AG20443 (cell line): ENCODE measurements at regions not wholly inside any gene's neighbourhood (a gene's known extent, or its start where the extent isn't known, plus 50 kb on each side); places are given as distances from the start of the nearest gene placed in this dataset.

ENCODE experiments used
- DNase-seq: peaks from one replicate; pipeline ENCODE4 v3.0.0; 2012; ENCODE audit warnings: low spot score, mixed read lengths

DNA sequence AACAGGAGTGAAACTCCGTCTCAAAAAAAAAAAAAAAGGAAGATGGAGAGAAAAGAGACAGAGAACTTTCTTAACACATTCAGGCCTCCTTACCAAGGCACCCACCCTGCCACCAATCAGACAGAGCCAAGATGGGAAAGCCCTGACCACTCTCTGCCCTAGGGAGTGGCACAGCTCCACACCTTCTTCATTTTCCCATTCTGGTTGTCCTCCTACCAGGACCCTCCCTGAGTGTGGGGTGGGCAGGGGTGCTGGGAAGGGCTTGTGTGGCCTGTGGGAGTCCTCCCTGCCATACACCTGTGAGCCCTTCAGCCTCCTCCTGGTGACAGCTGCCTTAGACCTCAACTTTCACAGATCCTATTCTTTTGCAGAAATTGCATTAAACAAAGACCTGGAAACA lies 513.6 kb downstream of the BCL11B start:
- DNase-seq: no peak

DNA sequence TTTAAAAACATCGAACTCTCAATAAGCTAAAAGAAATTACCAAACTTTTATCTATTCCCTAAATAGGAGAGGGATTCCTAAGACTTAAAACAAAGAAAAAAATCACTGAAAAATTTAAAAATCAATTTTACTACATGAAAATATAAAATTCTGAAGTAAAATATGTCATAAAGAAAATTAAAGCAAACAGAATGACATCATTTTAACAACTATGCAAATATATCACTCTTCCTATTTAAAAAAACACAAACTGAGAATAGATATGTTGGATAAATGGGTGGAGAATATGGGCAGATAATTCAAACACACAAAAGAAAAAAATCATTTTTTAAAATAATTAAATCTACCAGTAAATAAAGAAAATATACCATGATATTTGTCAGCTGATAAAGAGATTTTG lies 510.0 kb downstream of the BCL11B start:
- no peak for DNase-seq

DNA sequence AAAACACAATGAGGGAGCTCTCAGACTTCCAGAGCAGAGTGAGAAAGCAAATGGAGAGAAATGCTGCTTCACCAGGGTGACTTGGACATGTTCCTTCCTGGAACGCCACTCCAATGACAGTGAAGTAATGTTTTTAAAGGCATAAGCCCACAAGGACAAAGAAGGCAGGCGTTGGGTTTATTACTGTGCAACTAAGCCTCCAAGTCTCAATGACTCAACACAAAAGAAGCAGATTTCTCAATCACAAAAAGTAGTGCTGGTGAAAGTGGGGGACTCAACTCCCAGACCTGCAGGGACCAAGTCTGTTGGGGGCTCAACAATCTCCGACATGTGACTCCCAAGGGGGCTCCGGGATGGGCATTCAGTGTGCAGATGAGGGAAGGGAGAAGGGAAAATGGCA lies 505.2 kb downstream of the BCL11B start:
- no peak for DNase-seq

- DNase-seq: no peak
Observed at GRCh38 chr14:98769326-98769725, 502.7 kb downstream of the BCL11B start.

DNA sequence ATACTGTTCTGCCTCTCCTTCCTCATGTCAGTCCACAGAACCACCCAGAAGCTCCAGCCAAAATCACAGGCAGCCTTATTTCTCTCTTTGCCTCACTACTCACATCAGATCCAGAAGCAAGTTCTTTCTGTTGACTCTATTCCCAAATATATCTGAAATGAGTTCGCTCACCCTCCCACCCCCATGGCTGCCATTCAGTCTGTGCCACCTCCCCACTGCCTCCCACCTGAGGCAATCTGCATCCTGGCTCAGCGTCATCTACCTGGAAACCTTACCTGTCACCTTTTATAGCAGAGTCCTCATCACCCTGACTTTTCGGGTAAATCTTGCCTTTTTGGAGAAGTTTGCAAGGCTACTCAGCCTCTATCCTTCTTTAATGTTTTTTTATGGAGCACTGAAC lies 501.8 kb downstream of the BCL11B start:
- no peak for DNase-seq

DNA sequence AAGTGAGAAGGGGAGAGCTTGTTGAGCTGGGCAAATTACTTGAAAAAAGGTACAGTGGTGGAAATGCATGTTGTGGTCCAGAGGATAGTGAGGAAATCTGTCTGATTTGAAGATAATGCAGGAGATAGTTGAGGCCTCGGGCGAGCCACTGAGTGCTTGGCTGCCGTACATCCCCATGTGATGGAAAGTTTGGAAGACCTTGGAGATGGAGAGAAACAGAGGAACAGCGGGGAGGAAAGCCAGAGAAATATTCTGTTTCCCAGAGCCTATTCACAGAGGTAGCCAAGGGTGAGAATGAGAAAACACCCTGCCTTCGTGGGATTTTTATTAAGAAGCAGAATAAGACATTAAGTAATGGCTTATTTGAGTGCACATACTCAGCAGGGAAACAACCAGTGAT lies 498.2 kb downstream of the BCL11B start:
- DNase-seq: no peak

- DNase-seq: no peak
Observed at GRCh38 chr14:98775892-98776291, 496.1 kb downstream of the BCL11B start.

- DNase-seq: no peak
Observed at GRCh38 chr14:98782062-98782461, 489.9 kb downstream of the BCL11B start.

GRCh38 chr14:98785578-98785977 lies 486.4 kb downstream of the BCL11B start:
- no peak for DNase-seq

DNA sequence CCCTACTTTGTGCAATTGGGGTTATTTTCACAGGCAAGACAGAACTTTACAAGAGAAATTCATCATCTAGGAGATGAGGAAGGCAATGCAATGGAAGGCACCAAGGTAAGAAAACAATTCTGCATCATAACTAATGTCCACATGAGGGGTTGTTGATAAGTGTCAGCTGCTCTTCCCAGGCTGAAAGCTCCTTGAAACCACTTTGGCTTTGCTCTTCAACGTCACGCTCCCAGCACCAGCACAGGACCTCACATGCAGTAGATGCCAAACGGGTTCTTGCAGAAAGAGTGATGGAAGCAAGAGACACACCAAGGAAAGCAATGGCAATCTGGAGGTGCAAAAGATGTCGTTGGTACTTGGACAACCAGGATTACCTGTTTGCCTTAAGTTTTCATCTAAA lies 485.5 kb downstream of the BCL11B start:
- DNase-seq: no peak

DNA sequence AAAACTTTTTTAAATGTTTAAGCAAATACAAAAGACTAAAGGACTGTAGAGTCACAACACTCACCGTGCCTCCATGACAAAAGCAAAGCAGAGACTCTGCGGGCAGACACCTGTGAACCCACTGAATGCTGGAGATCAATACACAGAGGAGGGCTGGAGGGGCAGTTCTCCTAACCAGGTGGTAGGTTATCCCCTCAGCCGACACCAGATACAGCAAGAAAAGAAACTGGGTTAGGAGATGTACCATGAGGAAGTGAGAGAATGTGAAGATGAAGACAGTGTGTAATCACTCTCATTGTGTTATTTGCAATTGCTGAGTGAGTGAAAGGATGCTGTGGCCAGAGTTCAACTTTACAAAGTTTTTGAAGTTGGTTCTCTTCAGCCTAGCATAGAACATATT lies 480.3 kb downstream of the BCL11B start:
- no peak for DNase-seq

DNA sequence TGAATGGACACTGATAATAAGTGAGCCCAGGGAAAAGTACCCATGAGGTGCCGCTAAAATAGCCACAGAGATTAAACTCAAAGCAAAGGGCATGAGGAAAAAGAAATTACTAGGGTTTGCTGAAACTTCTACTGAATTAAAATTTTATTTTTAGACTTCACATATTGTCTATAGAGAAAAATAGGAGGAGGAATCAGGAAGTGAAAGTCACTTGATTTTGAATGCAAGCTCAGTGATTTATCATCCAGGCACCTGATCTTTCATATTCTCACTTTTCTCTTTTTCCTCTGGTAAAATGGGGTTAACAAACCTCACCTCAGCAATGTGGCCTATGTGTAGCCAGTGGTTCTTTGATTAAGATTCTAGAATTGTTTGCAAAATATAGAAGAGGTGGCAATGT lies 479.8 kb downstream of the BCL11B start:
- no peak for DNase-seq

GRCh38 chr14:98798099-98798498 lies 473.9 kb downstream of the BCL11B start:
- no peak for DNase-seq

DNA sequence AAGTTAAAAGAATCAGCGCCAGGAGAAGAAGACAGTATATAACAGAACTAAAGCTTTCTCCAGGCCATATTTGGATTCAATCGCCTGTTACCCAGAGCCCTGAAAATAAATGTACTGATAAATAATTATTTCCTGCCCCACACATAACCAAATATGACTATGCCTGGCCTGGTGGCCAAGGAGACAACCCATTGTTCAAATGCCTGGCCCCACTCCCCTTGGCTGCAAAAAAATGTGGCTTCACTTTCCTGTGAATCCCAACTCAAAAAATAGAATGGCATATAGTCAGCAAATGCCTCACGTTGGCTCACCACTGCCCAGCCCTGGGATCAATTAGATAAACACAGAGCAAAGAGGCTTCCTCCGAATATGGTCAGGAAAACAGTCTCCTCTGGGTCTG lies 472.1 kb downstream of the BCL11B start:
- DNase-seq: no peak

DNA sequence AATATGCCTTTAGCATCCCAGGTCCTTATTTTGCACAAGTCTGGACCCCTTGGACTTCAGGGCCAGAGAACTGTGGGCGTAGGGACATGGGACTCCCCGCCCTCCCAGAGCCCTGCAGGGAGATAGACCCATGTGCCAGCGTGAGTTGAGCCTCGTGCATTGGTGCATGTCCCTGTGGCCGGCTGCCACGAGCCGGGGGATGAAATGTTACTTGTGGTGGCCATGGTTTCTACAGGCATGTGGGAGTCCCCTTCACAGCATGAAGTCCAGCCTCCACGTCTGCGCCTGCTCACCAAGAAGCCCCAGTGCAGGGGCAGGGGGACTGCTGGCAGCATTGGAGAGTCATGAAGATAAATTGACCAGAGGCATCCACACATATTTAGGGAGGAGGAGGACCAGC lies 470.0 kb downstream of the BCL11B start:
- no peak for DNase-seq

GRCh38 chr14:98803196-98803595 lies 468.8 kb downstream of the BCL11B start:
- peak; percentile 17 for DNase-seq

DNA sequence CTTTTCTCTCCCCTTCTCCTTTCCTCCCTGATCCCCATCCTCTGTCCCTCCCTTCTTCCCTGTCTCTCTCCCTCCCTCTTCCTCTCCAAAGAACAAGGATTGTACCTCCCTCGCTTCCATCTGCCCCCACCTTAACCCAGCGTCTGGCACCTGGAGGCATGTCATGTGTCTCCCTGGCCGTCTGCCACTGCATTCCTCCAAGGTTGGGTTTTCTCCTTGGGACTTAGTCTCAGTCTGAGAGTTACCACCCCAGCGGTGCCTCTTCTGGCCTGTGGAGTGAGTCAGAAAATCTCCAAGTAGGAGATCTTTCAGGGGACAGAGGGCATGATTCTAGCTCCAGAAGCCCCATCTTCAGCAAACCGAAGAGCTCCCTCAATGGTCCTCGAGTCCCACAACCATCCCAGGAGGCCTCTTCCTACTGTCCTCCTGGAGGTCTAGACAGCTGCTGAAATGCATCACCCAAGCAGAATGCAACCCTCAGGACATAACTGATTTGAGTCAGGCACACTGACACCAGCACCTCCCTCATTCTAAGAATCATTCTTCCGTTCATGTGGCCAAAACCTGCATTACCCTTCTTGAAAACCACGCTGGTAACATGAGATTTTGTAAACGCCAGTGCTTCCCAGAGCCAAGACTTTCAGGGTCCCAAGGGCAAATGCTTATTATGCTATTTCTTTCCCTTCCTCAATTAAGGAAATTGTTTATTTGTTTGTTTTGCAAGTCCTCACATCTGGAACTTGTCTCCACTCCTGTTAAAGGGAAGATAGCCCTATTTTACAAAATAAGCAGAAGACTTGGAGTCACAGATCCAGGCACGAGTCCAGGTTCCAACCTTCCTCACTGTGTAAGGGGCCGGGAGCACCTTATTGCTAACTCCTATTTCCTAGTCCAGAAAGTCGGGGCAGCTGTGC lies 463.2 kb downstream of the BCL11B start:
- no peak for DNase-seq

- no peak for DNase-seq
Observed at GRCh38 chr14:98816195-98816594, 455.8 kb downstream of the BCL11B start.

GRCh38 chr14:98816720-98817119 lies 455.3 kb downstream of the BCL11B start:
- no peak for DNase-seq

DNA sequence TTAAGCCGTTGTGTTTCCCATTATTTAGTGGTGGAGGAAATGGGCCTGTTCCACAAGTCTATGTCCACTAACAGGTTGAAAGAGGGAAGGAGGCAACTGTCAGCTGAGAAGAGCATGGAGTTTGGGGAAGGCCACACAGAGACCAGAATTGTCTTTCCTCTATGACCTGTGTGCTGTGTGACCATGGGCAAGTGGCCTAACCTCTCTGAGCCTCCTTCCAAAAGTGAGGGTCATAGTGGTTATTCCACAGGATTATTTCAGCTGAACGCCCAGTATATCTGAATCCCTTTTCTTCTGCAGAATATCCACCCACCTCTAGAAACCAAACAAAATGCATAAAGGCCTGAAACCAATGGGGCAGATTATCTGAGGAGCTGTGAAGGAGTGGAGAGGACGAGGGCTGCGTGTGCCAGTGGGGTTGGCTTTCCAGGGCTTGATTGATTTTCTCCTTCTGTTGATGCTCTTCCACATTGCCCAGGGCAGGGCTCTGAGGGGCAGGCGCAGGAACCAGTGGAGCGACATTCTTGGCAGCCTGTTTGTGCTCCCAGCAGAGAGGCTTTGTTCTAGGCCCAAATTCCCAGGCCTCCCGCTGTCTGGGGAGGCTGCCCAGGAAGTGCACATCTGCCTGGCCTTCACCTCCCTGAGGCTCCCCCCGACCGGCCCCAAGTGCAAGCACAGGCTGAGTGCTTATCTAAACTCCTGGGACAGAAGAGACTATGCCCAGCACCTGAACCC lies 452.7 kb downstream of the BCL11B start:
- DNase-seq: no peak

DNA sequence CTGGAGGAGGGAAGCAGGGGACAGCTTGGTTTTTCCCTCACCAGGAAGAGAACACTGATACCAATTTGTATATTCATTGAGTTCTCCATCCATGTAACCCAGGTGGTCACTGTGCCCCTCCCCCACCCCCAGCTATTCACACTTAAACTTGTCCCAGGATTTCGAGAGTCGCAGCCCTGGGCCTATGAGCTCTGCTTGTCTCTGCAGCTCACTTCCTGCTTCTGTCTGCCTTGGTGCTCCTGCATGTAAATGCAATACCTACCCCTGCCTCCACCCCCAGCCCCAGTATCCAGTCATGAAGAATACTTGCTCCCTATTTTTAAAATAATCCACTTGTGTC lies 452.2 kb downstream of the BCL11B start:
- no peak for DNase-seq

DNA sequence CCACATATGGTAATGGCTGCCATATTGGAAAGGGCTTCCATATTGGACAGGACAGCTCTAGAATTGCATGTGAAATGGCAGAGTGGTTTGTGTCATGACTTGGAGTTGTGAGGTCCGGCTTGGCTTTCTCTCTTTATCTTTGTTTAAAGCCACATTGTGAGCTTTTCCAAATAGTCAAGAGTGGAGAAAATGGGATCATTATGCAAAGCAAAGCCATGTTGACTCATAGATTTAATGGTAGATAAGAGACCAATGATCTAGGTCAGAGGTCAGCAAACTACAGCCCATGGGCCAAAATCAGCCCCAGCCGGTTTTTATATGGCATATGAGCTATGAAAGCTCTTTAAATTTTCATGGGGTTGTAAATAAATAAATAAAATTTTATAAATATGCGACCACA lies 449.1 kb downstream of the BCL11B start:
- DNase-seq: no peak

DNA sequence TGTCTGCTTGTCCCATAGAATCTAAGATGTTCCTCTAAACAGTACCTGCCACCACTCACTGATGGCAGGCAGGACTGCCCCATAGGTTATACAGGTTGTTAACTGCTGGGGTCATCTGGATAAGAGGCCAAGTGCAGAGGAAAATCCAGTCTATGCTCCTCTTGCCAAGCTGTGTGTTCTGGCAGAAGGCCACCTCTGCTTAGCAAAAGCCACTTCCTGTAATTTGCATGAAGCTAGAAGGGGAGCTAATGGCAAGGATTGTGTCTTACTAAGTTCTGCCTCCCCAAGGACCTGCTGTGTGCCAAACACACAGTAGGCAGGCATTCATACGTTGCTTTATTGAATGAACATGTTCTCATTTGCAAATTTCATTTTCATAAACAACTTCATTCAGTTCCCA lies 445.4 kb downstream of the BCL11B start:
- DNase-seq: no peak

GRCh38 chr14:98834119-98834518 lies 437.9 kb downstream of the BCL11B start:
- no peak for DNase-seq
